ENCODE measurements at regions not wholly inside any gene's neighbourhood (a gene's known extent, or its start where the extent isn't known, plus 50 kb on each side); places are given as distances from the start of the nearest gene placed in this dataset.

DNA sequence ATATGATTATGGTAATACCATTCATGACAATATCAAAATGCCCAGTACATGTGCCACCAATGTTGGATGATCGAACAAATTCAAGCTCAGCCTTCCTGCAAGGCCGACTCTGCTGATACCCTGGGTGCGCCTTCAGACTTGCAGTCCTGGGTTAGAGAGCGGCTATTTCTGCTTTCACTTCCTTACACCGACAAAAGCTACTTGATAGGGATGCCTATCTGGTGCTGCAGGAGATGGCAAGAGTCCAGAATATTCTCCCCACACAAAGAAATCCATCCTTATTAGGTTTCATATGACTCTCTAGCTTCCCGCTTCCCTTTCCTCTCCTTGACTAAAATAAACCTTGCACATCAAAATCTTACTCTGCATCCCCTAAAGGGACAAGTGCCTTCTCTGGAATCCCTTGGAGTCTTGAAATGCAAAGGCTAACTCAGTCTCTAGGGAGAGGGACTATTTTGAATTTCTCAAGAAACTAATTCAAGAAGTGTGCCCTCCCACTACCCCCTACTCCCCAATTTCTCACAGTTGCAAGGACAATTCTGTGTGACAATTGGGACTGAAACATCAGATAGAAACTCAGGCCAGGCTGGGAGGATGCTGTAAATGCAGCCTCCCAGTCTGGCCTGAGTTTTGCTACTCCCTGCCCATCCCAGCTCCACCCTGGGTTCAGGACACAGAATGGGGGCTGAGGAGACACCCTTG lies 103.1 kb upstream of the USP24 start:
- DNase-seq (ENCODE audit: insufficient read length, low spot score): no peak
- FAIRE-seq: no peak
- TF ChIP-seq SPI1 (IDR thresholded peaks at IDR 0.05; ENCODE audit: low read depth, low read length) (peak; percentile 66), POLR2AphosphoS5 (IDR thresholded peaks at IDR 0.05; ENCODE audit: low read depth, low read length) (no peak)

DNA sequence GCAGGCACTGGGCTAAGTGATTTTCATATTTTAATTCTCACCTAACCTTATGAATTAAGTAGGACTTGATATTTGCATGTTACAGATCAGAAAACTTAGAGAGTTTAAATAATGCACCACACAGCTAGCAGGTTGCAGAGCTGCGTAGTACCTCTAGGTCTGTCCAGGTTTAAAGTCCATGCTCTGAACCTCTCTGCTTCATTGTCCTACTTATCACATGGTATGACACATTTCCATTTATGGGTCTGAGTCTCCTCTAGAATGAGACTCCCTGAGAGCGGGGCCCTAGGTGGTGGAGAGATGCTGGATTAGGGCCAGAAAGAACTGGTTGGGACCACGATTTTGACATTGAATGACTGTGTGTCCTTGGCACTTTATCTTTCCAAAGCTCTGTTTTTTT lies 102.5 kb upstream of the USP24 start:
- DNase-seq (ENCODE audit: insufficient read length, low spot score) (no peak), FAIRE-seq (no peak)
- TF ChIP-seq PAX5 (IDR thresholded peaks at IDR 0.05; ENCODE audit: insufficient read depth, low read length, severe bottlenecking): no peak
- no peak for TF ChIP-seq SPI1 (IDR thresholded peaks at IDR 0.05; ENCODE audit: low read depth, low read length)
- no peak for TF ChIP-seq POU2F2 (IDR thresholded peaks at IDR 0.05; ENCODE audit: low read depth, low read length)
- TF ChIP-seq TAF1 (IDR thresholded peaks at IDR 0.05; ENCODE audit: low read depth, low read length): no peak
- no peak for TF ChIP-seq POLR2AphosphoS5 (IDR thresholded peaks at IDR 0.05; ENCODE audit: low read depth, low read length)
- no peak for TF ChIP-seq POLR2A (IDR thresholded peaks at IDR 0.05; ENCODE audit: low read depth, low read length)

DNA sequence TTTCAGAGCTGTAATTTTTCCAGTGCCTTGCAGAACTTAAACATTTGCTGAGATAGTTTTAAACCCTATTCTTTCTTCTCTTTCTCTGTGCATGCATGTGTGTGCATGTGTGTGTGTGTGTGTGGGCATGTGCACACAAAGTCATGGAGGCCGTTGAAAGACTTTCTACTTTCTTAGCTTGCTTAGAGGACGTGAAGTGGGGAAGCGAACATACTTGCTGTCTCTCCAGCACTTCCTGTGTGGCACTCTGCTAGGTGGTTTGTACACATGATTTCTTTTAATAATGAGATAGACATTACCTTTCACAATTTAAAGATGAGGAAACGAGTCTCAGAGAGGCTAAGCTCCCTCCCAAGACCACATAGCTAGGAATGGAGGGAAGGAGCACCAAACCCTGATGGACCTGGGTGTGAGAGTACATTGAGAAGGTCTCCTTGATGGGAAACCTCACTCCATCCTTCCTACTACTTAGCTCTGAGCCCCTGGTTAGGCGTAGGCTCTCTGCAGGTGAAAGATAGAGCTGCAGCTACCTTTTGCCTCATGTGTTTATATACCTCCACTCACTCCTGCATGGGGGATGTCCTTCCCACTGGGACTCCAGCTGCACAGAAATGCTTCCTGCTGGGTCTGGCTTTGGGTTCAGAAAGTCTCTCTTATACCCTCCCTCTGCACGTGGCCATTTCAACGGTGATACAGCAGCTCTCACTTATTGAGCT lies 101.9 kb upstream of the USP24 start:
- TF ChIP-seq TAF1 (IDR thresholded peaks at IDR 0.05; ENCODE audit: low read depth, low read length) (no peak), POU2F2 (IDR thresholded peaks at IDR 0.05; ENCODE audit: low read depth, low read length) (no peak), POLR2A (IDR thresholded peaks at IDR 0.05; ENCODE audit: low read depth, low read length) (no peak)
- FAIRE-seq: no peak
- DNase-seq (ENCODE audit: insufficient read length, low spot score): no peak

DNA sequence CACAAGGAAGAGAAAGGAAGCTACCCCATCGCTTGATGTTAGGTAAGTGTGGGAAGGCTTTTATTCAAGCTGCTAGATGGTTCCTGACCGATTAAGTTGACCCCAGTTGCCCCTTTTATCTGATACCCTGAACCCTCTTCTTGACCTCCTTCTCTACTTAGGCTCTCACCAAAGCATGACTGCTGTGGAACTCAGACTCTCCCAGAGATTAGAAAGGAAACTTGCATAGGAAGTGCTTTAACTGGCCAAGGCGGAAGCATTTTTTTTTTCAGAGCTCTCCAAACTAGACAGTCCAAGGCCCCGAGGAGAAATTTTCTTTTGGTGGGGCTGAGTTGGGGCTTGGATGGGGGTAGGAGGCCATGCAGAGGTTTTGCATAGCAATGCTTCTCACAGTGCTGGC lies 101.3 kb upstream of the USP24 start:
- DNase-seq (ENCODE audit: insufficient read length, low spot score): no peak
- no peak for TF ChIP-seq PAX5 (IDR thresholded peaks at IDR 0.05; ENCODE audit: insufficient read depth, low read length, severe bottlenecking)
- TF ChIP-seq TAF1 (IDR thresholded peaks at IDR 0.05; ENCODE audit: low read depth, low read length): no peak
- TF ChIP-seq SPI1 (IDR thresholded peaks at IDR 0.05; ENCODE audit: low read depth, low read length): no peak
- no peak for TF ChIP-seq POLR2AphosphoS5 (IDR thresholded peaks at IDR 0.05; ENCODE audit: low read depth, low read length)
- TF ChIP-seq POLR2A (IDR thresholded peaks at IDR 0.05; ENCODE audit: low read depth, low read length): no peak
- no peak for TF ChIP-seq POU2F2 (IDR thresholded peaks at IDR 0.05; ENCODE audit: low read depth, low read length)

DNA sequence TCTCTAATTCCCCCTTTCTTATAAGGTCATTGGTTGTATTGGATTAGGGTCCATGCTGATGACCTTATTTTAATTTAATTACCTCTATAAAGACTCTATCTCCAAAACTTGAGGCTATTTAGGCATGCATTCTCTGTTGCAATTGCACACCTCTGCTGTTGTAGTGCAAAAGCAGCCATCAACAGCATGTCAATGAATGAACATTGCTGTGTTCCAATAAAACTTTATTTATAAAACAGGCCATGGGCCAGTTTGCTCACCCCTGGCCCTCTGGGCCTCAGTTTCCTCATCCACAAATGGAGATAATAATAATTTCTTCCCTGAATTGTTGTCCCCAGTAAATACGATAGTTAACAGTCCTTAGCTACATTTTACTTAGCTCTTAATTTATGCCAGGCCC lies 100.4 kb upstream of the USP24 start:
- no peak for DNase-seq (ENCODE audit: insufficient read length, low spot score)
- TF ChIP-seq POLR2A (IDR thresholded peaks at IDR 0.05; ENCODE audit: low read depth, low read length) (no peak), POLR2AphosphoS5 (IDR thresholded peaks at IDR 0.05; ENCODE audit: low read depth, low read length) (no peak), POU2F2 (IDR thresholded peaks at IDR 0.05; ENCODE audit: low read depth, low read length) (no peak), SPI1 (IDR thresholded peaks at IDR 0.05; ENCODE audit: low read depth, low read length) (no peak), TAF1 (IDR thresholded peaks at IDR 0.05; ENCODE audit: low read depth, low read length) (no peak), PAX5 (IDR thresholded peaks at IDR 0.05; ENCODE audit: insufficient read depth, low read length, severe bottlenecking) (no peak)
- FAIRE-seq: no peak

More for the DNA sequence above, 101.3 kb upstream of the USP24 start:
- no peak for FAIRE-seq

DNA sequence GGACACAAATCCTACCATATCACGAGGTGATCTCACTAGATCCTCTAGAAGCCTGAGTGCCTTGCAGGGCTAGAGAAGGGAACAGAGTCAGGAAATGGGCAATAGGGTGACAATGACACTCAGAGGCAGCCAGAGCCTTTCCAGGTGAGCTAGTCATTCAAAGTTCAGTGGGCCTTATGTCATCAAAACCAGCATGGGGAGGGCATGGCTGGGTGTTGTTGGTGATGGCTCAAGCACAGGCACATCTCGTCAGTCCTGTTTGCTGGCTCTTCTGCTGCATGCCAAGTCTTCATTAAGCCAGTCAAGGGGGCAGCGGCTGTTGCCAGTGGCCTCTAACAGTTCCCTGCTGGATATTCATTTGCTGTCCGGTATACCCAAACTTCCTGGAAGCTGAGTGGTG lies 99.6 kb upstream of the USP24 start:
- no peak for FAIRE-seq
- TF ChIP-seq POU2F2 (IDR thresholded peaks at IDR 0.05; ENCODE audit: low read depth, low read length): no peak
- TF ChIP-seq PAX5 (IDR thresholded peaks at IDR 0.05; ENCODE audit: insufficient read depth, low read length, severe bottlenecking): no peak
- TF ChIP-seq SPI1 (IDR thresholded peaks at IDR 0.05; ENCODE audit: low read depth, low read length): no peak
- TF ChIP-seq POLR2AphosphoS5 (IDR thresholded peaks at IDR 0.05; ENCODE audit: low read depth, low read length): no peak
- TF ChIP-seq TAF1 (IDR thresholded peaks at IDR 0.05; ENCODE audit: low read depth, low read length): no peak
- no peak for TF ChIP-seq POLR2A (IDR thresholded peaks at IDR 0.05; ENCODE audit: low read depth, low read length)

DNA sequence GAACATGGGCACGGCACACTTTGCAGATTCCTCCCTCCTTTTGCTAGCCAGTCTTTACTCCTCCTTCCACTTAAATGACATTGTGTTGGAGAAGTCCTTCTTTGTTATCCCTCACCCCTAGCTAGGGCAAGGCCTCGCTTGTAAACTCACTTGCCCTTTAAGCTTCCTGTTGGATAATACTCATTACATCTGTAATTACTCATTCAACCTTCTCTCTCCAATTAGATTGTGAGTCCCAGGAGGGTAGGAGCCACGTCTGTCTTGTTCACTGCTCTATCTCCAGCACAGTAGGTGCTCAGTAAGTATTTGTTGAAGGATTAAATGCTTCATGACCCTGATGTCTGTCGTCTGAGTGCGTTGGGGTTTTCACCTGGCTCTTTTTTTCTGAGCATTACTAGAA lies 98.7 kb upstream of the USP24 start:
- no peak for DNase-seq (ENCODE audit: insufficient read length, low spot score)
- TF ChIP-seq POLR2AphosphoS5 (IDR thresholded peaks at IDR 0.05; ENCODE audit: low read depth, low read length): no peak

More for the DNA sequence above, 99.6 kb upstream of the USP24 start:
- DNase-seq (ENCODE audit: insufficient read length, low spot score): no peak

DNA sequence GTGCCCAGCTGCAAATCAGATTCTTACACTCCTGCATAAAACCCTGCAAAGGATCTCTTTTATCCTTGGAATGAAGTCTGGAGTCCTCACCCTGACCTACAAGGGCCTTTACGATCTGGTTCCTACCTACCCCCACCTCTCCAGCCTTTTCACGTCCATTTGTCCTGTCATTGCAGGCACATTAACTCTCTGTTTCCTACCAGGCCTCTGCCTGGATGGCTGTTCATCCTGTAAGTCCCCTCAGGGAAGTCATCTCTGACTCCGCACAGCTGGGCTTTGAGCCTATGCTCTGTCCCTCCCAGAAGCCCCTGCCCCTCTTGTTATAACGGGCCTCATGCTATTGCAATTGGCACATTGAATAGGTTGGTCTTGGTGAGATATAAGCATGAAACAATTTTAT lies 96.8 kb upstream of the USP24 start:
- TF ChIP-seq PAX5 (IDR thresholded peaks at IDR 0.05; ENCODE audit: insufficient read depth, low read length, severe bottlenecking): no peak
- no peak for TF ChIP-seq POLR2A (IDR thresholded peaks at IDR 0.05; ENCODE audit: low read depth, low read length)
- no peak for TF ChIP-seq TAF1 (IDR thresholded peaks at IDR 0.05; ENCODE audit: low read depth, low read length)
- TF ChIP-seq POU2F2 (IDR thresholded peaks at IDR 0.05; ENCODE audit: low read depth, low read length): no peak
- TF ChIP-seq SPI1 (IDR thresholded peaks at IDR 0.05; ENCODE audit: low read depth, low read length): no peak
- FAIRE-seq (no peak), DNase-seq (ENCODE audit: insufficient read length, low spot score) (no peak)

More for the DNA sequence above, 98.7 kb upstream of the USP24 start:
- FAIRE-seq: no peak

DNA sequence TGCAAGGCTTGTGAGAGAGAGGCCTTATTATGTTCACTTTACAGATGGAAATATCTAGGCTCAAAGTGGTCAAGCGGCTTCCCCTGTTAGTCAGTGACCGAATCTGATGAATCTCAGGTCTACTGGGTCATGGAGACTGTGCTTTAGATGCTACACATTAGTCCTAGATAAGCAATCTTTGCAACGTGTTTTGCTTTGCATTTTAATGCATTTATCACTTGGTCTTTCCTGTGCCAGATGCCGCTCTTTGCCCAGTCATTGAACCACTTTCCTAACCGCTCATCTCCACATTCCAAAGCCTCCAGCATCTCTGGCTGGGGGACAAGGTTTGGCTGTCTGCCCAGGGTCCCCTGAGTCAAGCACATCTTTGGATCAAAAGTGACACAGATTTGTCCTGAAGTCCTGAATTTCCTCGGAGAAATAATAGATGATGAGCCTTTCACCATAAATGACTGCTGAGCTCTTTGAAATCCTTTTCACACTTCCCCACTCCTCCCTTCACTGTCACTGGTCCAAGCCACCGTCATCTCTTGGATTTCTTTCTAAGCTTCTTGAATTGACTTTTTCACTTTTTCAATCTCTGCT lies 96.0 kb upstream of the USP24 start:
- no peak for FAIRE-seq
- TF ChIP-seq POLR2A (IDR thresholded peaks at IDR 0.05; ENCODE audit: low read depth, low read length) (no peak), SPI1 (IDR thresholded peaks at IDR 0.05; ENCODE audit: low read depth, low read length) (no peak), POU2F2 (IDR thresholded peaks at IDR 0.05; ENCODE audit: low read depth, low read length) (no peak), TAF1 (IDR thresholded peaks at IDR 0.05; ENCODE audit: low read depth, low read length) (no peak), POLR2AphosphoS5 (IDR thresholded peaks at IDR 0.05; ENCODE audit: low read depth, low read length) (no peak), PAX5 (IDR thresholded peaks at IDR 0.05; ENCODE audit: insufficient read depth, low read length, severe bottlenecking) (no peak)
- DNase-seq (ENCODE audit: insufficient read length, low spot score): no peak

DNA sequence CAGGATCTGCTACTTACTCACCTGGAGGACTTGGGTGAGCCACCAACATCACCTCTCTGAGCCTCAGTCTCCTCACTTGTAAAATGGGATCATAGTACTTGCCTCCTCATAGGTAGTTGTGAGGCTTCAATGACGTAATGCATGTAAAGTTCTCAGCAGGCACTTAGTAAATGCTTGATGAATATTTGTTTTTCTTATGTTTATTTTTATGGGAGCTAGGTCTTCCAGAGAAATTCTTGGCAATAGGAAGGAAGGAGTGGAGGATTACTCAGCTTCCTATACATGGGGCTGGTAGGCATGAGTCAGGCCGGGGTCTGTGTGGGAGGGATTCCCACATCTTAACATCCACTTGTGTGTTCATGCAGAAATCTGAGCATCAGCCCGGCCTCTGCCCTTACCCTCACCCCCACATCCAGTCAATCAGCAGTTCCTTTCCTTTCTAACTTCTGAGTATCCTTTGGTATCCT lies 95.4 kb upstream of the USP24 start:
- no peak for DNase-seq (ENCODE audit: insufficient read length, low spot score)
- no peak for TF ChIP-seq TAF1 (IDR thresholded peaks at IDR 0.05; ENCODE audit: low read depth, low read length)
- no peak for TF ChIP-seq SPI1 (IDR thresholded peaks at IDR 0.05; ENCODE audit: low read depth, low read length)
- TF ChIP-seq POLR2AphosphoS5 (IDR thresholded peaks at IDR 0.05; ENCODE audit: low read depth, low read length): no peak
- no peak for TF ChIP-seq POLR2A (IDR thresholded peaks at IDR 0.05; ENCODE audit: low read depth, low read length)
- no peak for TF ChIP-seq PAX5 (IDR thresholded peaks at IDR 0.05; ENCODE audit: insufficient read depth, low read length, severe bottlenecking)
- TF ChIP-seq POU2F2 (IDR thresholded peaks at IDR 0.05; ENCODE audit: low read depth, low read length): no peak
- no peak for FAIRE-seq
